Activated gamma-delta T cell (primary cell): ENCODE measurements at regions not wholly inside any gene's neighbourhood (a gene's known extent, or its start where the extent isn't known, plus 50 kb on each side); places are given as distances from the start of the nearest gene placed in this dataset.

Experiments
- DNase-seq: peaks from one replicate; lab custom pipeline; 2025; lab: John Stamatoyannopoulos, UW

DNA sequence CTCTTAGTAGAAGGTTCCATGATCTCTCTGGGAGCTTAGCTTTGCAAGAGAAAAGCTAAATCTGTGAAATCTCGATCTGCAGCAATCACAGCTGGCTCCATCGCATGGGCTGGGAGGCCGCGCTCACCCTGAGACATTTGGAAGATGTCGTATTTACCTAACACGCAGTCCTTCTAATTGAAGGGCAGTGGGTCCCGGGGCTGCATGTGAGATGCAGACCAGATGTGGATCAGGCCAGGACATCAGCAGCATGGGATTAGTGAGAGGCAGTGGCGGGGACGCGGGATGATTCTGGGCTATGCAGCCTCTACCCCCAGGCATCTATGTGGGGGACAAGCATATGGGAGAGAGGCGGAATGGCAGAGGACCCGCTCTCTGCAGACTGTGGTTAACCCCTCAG is 312.4 kb upstream of the RTL1 start:
- no peak for DNase-seq

DNA sequence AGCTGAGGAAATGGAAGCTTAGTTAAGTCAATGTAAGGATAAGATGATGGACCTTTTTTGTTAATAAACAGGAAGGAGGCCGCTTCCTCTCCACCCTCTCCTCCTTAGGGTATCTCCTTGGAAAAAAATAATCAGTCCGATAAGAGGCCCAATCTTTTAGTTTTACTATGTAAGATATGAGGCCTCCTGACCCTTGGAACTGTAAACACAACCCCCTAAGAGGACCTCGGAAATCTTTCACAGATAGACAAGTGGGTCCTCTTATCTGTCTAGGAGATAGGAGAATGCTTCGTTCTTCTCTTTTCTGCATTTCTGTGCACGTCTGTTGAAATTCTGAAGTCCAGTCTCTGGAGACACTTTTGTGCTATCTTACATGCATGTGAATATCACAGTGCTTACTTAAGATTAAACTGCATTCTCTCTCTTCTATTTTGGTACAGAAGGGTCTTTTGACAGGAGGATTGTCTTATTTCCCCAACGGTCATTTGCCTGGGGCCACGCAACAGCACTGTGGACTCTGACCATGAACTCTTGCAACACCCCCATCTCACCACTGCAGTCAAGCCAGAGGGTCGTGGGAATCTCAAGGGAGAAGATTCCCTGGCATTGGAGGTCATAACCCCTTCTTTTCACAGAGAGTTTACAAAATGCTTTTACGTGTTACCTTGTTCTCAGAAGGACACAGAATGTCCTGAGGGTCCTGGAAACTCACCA is 313.0 kb upstream of the RTL1 start:
- no peak for DNase-seq

DNA sequence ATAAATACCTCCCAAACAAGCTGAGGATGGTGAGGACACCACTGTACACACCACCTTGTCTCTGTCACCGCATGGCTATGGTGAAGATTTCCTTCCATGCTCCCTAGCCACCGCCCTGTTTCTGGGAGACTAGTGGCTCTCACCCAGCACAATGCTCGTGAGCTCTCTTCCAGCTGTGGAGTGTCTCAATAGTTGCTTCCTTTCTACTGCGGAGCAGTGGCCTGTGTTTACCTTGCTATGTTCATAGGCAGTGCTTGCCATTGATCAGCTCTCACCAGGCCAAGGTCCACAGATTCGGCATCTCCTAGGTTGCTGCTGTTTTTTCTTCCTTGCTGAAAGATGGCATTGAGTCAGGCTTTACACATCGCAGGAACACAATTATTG is 313.6 kb upstream of the RTL1 start:
- no peak for DNase-seq

DNA sequence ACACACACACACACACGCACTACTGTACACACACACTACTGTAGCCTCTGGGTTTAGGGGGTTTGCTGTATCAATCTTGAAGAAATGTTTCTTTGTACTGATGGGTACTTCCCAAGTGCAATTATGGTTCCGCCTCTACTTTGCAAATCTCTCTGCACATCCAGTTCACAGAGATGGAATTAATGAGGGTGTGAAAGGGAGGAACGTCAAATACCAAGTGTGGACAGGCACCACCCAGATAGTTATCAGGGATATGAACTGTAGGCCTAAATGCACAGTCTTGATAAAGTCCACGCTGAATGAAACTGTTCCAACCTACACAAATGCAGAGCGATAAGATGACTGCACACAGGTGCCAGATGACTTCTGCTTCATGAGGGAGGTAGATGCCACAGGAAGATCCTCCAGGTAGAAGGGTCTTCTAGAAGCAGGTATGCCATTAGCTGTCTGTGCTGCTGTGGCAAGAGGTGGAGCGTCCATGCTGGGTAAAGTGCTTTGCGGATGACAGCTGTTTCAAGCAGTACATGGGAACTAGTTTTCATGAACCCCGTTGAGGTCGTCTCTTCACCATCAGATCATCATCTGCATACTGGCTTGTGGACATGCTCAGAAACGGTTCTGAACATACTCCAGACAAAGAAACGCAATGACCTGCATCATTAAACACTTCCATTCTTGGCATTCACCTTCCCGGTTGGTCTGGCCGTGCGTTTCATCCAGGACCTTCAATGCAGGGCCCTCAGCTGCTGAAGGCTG is 314.3 kb upstream of the RTL1 start:
- DNase-seq = no peak

DNA sequence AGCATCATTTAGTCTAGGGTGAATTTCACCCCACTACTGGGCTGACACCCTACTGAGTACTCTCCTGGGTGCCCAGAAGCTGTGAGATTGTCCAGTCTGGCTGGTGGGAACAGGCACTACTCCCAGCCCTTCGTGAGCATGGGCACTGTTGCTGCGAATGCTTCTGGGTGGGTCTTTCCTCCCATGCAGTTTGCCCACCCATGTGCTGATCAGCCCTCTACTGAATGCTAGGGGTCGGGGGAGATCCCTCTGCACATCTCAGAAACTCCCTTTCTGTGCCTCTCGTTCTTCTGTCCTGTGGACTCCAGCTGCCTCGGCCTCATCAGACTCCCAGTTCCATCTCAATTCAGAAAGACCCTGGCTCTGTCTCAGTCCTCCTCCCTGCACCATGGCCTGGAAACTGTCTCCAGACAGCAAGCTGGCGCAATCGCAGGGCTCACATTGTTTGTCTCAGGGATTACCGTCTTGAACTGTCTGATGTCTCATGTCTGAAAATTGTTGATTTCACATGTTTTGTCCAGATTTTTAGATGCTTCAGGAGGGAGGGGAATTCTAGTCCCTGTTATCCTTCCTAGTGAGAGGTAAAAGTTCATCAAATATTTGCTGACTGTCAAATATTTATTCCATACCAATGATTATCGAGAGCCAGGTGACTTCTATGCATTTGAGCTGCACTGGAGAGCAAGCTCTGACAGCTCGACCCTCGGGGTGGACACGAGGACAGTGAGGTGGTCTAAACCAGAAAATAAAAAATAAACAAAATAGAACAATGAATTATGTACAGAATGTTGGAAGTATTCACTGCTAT is 316.6 kb upstream of the RTL1 start:
- DNase-seq = no peak

DNA sequence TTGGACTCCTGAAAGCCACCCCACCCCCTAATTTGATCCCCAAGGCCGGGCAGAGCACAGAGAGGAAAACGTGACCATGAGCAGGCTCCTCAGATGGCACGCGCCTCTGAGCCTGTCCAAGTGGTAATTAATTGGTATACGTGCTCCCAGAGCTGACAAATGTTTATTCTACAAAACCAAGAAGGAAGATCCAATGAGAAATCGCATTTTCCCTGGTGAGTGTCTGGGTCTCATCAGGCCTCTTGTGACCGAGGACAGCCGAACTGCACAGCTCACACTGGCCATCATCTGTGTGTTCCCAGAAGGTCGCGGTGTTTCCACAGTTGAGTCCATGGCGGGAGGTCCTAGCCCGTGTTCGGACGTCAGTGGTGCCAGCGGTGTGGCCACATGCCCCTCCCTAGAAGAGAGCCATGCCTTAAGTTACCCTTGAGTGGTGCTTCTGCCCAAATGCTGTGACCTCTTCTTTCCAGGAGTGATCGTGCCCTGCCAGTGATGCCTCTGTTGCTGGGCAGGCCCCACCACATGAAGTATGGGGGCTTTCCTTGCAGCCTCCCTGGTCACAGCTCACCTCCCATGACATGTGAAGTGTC is 317.5 kb upstream of the RTL1 start:
- no peak for DNase-seq

DNA sequence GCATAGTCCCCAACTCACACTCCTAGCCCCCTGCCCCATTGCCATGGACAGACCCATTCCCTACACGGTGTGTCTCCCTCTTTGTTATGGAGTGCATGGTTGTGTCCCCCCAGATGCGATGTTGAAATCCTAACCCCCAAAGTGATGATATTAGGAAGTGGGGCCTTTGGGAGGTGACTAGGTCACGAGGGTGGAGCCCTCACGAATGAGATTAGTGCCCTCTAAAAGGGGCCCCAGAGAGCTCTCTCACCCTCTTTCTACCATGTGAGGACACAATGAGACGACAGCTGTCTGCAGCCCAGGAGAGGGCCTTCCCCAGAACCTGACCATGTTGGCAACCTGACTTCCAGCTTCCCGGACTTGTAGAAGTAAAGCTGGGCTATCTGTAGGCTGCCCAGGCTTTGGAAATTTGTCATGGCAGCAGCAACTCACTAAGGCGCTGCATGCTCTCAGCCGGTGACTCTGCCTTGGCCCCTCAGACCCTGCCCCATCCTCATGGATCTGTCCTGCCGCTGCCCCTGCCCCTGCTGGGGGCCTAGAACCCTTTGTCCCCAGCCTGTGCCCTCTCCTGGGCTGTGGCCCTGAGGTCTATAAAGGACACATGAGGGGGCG is 318.1 kb upstream of the RTL1 start:
- no peak for DNase-seq

DNA sequence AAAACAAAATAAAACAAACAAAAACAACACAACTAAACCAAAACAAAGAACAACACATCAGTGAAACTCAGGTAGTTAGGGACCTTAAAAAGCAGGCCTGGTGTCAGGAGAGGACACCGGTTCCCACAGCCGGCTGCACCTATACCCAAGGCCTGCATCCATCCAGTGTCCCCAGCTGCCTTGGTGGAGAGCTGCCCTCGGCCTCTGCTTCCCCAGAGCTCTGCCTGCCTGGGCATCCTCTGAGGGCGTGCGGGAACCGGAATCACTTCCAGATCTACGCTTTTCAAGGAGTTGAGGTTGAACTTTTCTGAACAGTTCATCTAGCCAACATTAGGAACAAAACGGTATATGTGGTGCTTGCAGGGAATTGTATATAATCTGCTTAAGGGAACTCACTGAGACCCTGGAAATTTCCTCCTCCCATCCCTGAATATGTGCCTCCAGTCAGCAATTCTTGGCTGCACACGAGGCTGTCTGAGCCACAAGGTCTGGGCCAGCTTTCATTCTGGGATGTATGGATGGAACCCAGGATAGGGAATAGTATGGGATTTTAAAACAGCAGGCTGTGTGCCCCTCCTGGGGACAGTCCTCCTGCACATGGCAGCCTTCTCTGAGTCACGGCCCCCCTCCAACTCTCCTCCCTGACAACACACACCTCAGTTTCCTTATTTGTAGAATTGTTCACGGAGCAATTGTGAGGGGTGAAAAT is 319.0 kb upstream of the RTL1 start:
- no peak for DNase-seq

DNA sequence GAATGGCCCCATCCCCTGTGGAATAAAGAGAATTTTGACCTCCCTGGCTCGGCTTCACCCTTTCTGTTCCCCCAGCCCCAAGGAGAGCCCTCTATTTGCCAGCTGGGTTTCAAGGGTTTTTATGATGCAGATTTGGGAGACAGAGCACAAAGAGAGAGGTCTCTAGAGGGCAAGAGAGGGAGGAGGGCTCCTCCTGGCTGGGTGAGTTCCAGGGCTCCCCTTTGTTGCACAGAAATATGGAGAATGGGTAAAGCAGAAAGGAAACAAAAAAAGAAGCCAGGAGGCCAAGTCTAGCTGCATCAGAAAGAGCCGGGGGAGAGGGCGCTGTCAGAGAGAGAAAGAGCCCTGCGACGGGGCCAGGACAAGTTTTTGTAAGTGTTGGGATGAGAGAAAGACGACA is 319.6 kb upstream of the RTL1 start:
- DNase-seq = no peak

DNA sequence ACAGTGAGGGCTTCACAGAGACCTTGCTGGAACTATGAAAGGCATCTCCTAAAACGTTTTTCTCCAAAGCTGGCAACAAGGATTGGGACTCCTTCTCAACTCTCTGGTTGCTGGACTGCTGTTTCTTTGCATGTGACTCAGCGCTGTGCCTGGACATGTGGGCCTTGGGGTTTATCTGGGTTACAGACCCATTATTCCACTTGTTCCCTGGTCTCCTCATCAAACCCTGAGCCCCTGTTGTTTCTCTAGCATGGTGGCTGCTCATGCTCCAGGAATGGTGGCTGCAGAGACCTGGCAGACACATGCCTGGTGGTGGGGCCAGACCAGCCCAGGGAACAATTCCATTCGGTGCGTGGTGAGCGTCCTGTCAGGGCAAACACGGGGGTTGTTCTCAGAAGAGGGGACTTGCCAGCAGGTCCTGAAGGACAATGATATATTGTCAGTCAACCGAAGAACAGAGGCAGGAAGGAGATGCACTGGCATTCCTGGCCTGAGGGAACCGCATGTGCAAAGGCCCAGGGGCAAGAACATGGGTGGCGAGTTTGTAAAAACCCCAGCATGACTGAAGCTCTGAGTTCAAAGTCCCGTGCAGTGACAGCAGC is 320.1 kb upstream of the RTL1 start:
- DNase-seq = no peak

DNA sequence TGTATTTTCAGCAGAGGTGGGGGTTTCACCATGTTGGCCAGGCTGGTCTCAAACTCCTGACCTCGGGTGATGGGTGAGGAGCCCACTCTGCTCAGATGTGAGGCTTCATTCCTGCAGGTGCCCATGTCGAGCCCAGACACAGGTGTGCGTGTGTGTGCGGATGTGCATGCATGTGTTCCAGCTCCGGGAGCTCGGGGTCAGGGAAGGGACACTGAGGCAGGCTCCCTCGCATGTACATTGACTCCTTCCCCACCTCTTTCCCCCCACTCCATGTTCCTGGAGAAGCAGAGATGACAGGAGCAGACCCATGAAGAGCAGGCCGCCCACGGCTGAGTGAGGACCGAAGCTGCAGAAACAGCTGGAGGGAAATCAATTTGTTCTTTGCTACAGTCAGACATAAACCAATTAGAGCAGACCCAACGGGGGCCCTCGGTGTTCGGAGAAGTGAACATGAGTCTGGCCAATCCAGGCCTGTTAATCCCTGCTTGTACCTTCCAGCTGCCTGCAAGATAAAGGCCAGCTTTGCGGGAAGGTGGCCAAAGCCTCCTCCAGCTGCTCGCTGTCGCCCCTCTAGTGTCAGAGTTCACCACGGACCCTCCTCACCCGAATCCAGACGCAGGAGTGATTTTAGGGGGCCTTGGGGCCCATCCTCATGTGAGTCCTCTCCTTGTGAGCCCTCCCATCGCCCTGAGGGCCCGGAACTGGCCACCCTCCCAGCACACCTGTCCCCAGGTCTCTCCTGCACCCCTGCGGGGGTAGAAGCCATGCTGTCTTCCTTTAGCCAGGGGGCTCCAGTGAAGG is 321.0 kb upstream of the RTL1 start:
- no peak for DNase-seq

DNA sequence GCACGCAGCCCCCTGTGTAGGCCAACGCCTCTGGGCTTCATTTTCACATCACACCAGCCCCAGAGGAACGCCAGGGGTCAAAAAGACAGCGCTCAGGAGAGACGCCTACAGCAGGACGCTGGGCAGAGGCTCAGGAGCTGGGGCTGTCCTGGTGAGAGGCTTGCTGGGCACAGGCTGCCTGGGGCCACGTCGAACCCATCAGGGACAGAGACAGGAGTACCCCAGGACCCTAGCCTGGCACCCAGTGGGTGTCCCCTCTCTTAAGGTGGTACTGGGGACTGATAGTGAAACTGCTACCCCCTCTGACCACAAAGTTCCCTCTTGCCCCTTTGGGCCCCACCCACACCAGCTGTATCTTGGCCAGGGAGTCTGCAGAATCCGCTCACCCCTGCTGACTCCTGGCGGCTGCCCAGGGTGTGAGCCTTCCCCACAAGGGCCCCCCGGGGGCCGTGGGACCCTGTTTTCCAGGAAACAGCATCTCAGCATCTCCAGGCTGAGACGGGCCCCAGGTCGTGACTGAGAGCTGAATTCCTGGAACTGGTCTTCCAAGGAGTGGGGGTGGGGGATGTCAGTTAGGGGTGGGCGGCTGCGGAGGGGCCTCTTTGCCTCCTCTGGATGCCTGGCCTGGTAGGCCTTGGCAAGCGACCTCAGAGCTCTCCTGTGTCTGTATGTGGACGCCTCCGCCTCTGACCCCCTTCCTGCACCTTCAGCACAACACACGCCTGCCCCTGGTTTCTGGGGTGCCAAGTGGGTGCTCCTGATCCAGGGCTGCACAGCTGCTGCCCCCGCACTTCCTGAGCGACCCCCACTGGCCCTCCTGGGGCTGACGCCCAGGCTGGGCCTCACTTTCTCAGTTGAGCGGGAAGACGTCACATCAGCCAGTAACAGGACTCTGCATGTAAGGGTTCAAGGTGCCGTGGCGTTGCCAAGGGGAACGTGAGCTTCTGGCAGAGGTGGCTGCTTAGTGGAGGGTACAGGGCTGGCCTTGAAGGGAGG is 321.9 kb upstream of the RTL1 start:
- DNase-seq = no peak

DNA sequence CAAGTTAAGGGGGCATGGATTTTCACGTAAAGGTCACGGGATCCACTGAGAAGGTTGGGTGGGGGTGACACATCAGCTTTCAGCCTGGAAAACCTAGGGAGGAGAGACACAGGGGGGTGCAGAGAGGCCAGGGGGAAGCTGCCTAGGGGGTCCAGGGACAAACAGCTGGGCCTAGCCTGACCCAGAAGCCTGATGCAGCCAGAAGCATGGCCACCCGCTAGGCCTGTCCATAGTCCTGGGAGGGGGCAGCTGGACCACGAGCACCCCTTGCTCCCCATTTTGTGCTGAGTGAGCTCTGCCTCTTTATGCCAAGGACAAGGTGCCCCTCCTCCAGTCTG is 322.7 kb upstream of the RTL1 start:
- DNase-seq = no peak

DNA sequence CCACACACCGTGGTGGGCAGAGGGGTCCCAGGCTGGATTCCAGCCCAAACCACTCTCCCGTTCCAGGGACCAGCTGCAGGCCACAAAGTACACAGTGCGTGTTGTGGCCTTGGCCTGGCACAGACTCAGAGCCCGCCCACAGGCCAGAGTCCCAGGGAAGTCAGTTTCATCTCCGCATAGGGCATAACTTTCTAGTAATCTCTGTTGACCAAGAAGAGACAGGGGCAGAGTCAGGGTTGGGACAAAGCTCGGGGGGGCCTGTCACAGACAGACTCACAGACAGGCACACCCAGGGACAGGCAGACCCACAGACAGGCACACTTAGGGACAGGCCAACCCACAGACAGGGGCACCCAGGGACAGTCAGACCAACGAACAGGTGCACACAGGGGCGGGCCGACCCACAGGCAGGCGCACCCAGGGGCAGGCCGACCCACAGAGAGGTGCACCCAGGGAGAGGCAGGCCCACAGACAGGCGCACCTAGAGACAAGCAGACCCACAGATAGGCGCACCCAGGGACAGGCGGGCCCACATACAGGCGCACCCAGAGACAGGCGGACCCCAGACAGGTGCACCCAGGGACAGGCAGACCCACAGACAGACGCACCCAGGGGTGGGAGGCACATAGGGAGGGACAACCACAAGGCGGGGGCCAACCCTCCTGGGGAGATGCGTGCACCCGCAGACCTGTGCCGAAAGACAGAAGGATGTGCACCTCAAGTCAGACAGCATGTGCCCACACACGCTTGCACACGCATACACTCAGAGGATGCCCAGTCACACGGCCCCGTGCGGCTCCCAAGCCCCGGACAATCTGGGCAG is 323.3 kb upstream of the RTL1 start:
- no peak for DNase-seq

DNA sequence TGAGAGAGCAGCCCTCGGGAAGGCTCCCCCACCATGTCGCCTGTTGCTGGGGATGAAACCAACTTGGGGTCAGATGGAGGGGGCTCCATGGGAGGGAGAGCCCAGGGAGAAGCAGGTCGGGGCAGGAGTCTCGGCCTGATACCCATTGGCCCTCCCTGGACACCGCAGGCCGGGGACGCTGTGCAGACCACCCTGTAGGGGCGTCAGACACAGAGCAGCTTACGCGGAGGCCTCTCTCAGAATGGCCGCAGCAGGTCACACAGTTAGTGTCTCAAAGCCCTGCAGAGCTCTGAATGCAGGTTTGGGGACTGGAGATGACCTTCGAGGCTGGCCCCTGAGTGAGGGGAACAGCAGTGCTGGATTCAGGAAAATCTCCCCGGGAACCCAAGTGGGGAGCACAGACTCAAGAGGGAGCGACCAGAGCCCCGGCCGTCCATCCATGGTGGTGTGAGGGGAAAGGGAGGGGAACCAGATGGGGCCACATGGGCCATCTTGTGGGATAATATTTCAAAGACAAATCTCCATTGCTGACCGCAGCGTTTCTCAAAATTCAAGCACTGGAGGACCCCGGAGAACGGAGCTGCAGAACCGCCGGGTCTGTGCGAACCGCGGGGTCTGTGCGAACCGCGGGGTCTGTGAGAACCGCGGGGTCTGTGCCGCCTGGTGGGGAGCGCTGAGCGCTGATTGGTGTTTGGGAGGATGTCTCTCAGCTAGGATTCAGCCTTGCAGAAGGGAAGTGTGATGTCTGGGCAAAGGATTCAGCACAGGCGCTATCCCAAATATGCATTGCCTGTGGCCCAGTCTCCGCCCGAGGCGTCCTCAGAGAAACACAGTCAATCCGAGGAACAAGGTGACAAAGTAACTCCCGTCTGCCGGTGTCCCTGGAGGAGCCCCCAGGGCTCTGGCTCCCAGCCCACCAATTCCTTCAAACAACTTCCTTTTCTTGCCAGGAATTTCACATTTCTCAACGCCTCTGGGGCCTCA is 324.4 kb upstream of the RTL1 start:
- no peak for DNase-seq

DNA sequence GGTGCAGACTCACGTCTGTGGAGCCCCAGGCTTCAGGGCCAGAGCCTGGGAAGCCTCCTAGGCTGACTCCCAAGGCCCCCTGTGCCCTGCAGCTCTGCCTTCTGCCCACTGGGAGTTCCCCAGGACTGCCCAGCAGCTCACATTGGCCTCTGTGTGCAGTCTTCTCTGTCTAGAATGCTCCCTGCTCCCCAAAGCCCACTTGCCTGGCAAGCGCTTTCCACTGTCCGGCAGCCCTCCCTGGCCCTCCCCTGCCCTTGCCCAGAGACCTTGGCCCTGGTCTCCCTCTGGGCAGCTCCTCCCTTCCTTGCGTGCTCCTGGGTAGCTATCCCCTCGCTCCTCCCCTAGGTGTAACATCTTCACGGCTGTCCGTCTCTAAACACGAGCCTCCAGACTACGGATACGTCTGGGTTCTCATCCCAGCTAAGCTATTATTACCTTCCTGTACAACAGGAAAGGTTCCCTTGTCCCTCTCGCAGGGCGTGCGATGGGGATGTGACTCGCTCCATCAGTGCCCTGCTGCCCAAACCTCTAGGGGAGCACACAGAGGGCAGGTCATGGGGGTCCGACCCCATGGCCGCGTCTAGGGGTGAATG is 325.5 kb upstream of the RTL1 start:
- no peak for DNase-seq

DNA sequence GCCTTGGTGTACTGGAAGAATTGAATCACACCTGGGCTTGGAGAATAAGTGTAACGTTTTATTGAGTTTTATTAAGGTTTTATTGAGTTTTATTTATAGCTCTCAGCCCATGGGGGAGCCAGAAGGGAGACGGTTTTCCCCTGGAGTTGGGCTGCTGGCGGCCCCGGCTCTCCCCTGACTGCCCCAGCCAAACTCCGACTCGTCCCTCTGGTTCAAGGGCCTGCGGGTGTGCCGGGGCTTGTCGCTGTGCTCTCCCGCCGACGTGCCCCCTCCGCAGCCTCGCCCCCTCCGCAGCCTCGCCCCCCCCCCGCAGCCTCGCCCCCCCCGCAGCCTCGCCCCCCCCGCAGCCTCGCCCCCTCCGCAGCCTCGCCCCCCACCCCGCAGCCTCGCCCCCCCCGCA is 326.1 kb upstream of the RTL1 start:
- no peak for DNase-seq
